ENCODE measurements at regions not wholly inside any gene's neighbourhood (a gene's known extent, or its start where the extent isn't known, plus 50 kb on each side); places are given as distances from the start of the nearest gene placed in this dataset.

GRCh38 chr16:11464241-11464640 is 119.0 kb downstream of the RMI2 start:
- no peak overlapping the region for H3K4me3 ChIP-seq (ENCODE audit: low read depth, low read length)
- TF ChIP-seq, protein P1, sequence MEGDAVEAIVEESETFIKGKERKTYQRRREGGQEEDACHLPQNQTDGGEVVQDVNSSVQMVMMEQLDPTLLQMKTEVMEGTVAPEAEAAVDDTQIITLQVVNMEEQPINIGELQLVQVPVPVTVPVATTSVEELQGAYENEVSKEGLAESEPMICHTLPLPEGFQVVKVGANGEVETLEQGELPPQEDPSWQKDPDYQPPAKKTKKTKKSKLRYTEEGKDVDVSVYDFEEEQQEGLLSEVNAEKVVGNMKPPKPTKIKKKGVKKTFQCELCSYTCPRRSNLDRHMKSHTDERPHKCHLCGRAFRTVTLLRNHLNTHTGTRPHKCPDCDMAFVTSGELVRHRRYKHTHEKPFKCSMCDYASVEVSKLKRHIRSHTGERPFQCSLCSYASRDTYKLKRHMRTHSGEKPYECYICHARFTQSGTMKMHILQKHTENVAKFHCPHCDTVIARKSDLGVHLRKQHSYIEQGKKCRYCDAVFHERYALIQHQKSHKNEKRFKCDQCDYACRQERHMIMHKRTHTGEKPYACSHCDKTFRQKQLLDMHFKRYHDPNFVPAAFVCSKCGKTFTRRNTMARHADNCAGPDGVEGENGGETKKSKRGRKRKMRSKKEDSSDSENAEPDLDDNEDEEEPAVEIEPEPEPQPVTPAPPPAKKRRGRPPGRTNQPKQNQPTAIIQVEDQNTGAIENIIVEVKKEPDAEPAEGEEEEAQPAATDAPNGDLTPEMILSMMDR (IDR thresholded peaks at IDR 0.05; ENCODE audit: borderline replicate concordance, insufficient read depth, low read depth, low read length), result no peak

DNA sequence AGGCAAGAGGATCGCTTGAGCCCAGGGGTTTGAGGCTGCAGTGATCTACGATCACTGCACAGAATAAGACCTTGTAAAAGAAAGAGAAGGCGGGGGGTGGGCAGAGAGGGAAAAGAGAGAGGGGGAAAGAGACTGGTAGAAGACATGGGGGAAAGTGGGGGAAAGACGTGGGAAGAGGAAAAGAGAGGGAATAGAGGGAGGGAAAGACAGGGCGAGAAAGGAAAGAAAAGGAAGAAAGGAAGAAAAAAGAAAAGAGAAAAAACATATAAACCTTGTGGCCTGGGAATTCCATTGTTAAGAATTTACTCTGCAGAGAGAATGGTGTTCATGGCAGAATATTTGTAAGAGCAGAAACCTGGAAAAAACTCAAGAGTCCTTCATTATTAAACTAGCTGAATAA is 120.4 kb downstream of the RMI2 start:
- H3K4me3 ChIP-seq (ENCODE audit: low read depth, low read length), result no peak overlapping the region
- TF ChIP-seq, protein P1 (IDR thresholded peaks at IDR 0.05; ENCODE audit: borderline replicate concordance, insufficient read depth, low read depth, low read length), result no peak

DNA sequence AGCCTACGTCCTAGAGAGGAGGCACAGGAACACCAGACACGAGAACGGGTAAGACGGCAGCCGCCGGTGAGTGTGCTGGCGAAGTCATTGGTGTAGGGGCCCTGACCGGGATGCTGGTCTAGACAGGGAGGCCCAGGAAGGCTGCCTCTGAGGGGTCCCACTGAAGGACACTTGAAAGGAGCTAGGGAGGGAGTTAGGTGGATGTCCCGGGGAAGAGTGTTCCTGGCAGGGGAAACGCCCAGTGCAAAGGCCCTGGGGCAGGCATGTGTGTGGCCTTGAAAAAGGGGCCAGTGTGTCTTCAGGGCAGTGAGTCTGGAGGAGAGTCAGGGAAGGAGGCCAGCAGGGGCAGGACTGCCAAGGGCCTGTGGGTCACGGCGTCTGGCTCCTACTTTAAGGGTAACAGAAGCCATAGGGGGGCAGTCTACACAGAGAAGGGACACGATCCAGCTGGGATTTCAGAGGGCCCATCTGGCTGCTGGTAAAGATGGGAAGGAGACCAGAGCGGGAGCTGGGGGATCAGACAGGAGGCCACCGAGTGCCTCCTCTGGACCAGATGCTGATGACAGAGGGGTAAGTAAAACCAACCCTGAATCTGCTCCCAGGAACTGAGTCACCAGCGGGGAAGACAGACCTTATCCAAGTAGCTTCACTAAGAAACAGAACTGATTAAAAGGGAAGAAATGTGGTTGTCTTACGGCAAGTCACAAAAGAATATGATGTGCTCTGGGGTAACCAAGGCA is 115.9 kb downstream of the LITAF start:
- H3K4me3 ChIP-seq (ENCODE audit: low read depth, low read length), result no peak overlapping the region
- TF ChIP-seq, protein P1 (IDR thresholded peaks at IDR 0.05; ENCODE audit: borderline replicate concordance, insufficient read depth, low read depth, low read length), result no peak

DNA sequence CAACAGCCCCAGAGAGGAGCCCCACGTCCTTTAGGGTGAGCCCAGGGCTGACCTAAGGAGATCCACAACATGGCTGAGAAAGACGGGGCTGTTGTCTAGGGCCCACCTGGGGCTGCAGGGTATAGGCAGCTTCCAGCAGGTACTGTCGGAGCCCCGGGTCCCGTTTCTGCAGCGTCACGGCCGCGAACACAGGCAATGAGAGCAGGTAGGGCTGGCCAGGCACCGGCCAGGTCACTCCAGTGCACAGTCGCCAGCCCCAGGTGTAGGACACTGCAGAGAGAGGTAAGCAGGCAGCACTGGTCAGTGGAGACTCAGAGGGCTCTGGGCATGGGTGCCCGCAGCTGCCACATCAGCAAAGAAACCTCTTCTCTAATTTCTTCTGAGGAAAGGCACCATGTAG is 115.2 kb downstream of the LITAF start:
- no peak overlapping the region for H3K4me3 ChIP-seq (ENCODE audit: low read depth, low read length)
- TF ChIP-seq, protein P1 (IDR thresholded peaks at IDR 0.05; ENCODE audit: borderline replicate concordance, insufficient read depth, low read depth, low read length), result no peak

GRCh38 chr16:11472410-11472809 is 114.3 kb downstream of the LITAF start:
- no peak overlapping the region for H3K4me3 ChIP-seq (ENCODE audit: low read depth, low read length)
- TF ChIP-seq, protein P1 (IDR thresholded peaks at IDR 0.05; ENCODE audit: borderline replicate concordance, insufficient read depth, low read depth, low read length), result no peak

DNA sequence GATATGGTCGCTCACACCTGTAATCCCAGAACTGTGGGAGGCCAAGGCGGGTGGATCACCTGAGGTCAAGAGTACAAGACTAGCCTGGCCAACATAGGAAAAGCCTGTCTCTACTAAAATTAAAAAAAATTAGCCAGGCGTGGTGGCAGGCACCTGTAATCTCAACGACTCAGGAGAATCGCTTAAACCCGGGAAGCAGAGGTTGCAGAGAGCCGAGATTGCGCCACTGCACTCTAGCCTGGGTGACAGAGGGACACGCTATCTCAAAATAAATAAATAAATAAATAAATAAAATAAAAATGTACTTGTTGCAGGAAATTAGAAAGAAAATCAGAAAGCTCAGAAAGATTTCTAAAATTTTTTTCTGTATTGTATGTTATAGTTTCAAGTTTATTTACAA is 113.9 kb downstream of the LITAF start:
- TF ChIP-seq, protein P1 (IDR thresholded peaks at IDR 0.05; ENCODE audit: borderline replicate concordance, insufficient read depth, low read depth, low read length), result no peak
- no peak overlapping the region for H3K4me3 ChIP-seq (ENCODE audit: low read depth, low read length)

DNA sequence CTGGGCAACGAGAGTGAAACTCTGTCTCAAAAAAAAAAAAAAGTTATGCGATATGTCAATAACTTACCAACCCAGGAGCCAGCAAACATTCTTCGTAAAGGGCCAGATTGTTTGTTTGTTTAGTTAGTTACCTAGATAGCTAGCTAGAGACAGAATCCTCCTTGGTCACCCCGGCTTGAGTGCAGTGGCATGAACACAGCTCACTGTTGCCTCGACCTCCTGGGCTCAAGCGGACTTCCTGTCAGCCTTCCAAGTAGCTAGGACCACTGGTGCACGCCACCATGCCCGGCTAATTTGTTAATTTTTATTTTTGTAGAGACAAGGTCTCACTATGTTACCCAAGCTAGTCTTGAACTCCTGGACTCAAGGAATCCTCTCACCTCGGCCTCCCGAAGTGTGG is 113.0 kb downstream of the LITAF start:
- TF ChIP-seq, protein P1 (IDR thresholded peaks at IDR 0.05; ENCODE audit: borderline replicate concordance, insufficient read depth, low read depth, low read length), result no peak
- no peak overlapping the region for H3K4me3 ChIP-seq (ENCODE audit: low read depth, low read length)

All from GM12875 (cell line).